Body of pancreas (tissue), 4 donors: ENCODE measurements at regions not wholly inside any gene's neighbourhood (a gene's known extent, or its start where the extent isn't known, plus 50 kb on each side); places are given as distances from the start of the nearest gene placed in this dataset.
A peak's percentile ranks its signal among the peaks of the same experiment; 100 is the strongest.

Source experiments
- ATAC-seq: fragments of 150-250 bp; one replicate; pipeline ENCODE4 v1.9.1; 2016
- DNase-seq, 4 donors: peaks; one replicate each; pipeline ENCODE4 v3.0.0-alpha.2; 2019
- H3K27ac ChIP-seq, 4 donors: fragments of 200-600 bp; sonication (generic); 1 replicate in 3 of 4; 2 replicates in 1 of 4; pipeline versions ENCODE4 v1.5.1 to v1.6.1; 2016 to 2019; ENCODE audit warnings: mild to moderate bottlenecking in 1 of 4, mixed read lengths in 1 of 4, moderate library complexity in 1 of 4
- H3K27me3 ChIP-seq, 2 donors: fragments of 200-600 bp; sonication (generic); one replicate each; pipeline ENCODE4 v1.6.0; 2016; ENCODE audit warnings: mild to moderate bottlenecking in 1 of 2
- H3K36me3 ChIP-seq, 2 donors: fragments of 200-600 bp; sonication (generic); replicated peaks in 1 of 2; 2 replicates each; pipeline ENCODE4 v1.5.1; 2016; ENCODE audit warnings: low read depth in 2 of 2; ENCODE audit not compliant: insufficient read depth in 1 of 2
- H3K4me1 ChIP-seq: fragments of 200-600 bp; sonication (generic); one replicate; pipeline ENCODE4 v1.6.0; 2016
- H3K4me3 ChIP-seq, 2 donors: fragments of 200-600 bp; sonication (generic); 1 replicate in 1 of 2; 2 replicates in 1 of 2; pipeline ENCODE4 v1.5.1; 2016 to 2019
- H3K9me3 ChIP-seq, 3 donors: fragments of 200-600 bp; sonication (generic); 1 replicate in 2 of 3; 2 replicates in 1 of 3; pipeline ENCODE4 v1.5.1; 2016
- CTCF ChIP-seq, 7 experiments: fragments of 450-650 bp in 4 of 7; fragments of 200-600 bp in 3 of 7; sonication (generic) in 3 of 7; IDR thresholded peaks; one replicate each; pipeline ENCODE4 v1.5.1; 2016 to 2019; ENCODE audit warnings: antibody characterized with exemption in 7 of 7
- POLR2A ChIP-seq, 3 donors: fragments of 450-650 bp; IDR thresholded peaks; one replicate each; pipeline ENCODE4 v1.6.1; 2016; ENCODE audit warnings: antibody characterized with exemption in 3 of 3, mild to moderate bottlenecking in 2 of 3
- WGBS, 2 donors: methylation state at CpG; one replicate each; pipeline ENCODE4 v1.1.5; 2017; 5-methylcytosine and 5-hydroxymethylcytosine counted together
- intact Hi-C: fragments of 100-400 bp; cut with DNase I; formaldehyde crosslinking; loops from one replicate; pipeline ENCODE4 v1.15.1; 2023

GRCh38 chr20:24840121-24840713 is 108.9 kb upstream of the CST7 start:
- ATAC-seq, result no peak
- WGBS, 2 donors, result 49 to 51% methylated on average over 8 of the region's 8 CpGs
- no peak overlapping the region for H3K27ac ChIP-seq

DNA sequence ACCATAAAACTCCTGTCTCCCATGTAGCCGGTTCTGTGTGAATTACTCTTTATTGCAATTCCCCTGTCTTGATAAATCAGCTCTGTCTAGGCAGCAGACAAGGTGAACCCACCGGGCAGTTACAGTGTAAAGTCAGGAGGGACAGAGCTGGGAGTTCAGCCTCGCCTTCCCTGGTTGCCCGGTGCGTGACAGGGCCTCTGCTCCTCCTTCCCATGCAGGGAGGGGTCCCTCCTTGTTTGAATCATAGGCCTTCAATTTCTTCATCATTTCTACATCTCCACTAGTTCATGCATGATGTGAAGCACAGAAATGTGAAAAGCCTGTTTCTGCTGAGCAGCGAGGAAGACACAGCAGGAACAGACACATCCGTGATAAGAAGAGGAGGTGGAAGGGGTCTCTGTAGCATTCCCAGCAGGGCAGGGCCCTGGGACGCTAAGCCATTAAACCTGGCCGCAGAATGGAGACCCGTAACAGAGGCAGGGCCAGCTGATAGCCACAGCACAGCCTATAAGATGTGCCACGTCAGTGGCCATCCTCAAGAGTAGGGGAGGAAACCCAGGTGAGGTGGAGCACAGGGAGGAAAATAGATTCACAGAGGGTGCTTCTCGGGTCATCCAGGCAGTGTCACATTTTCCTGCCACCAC is 106.7 kb upstream of the CST7 start:
- Histone ChIP-seq H3K36me3 (no peaks in the 10 kb centered on the region), H3K9me3 (no peaks in the 10 kb centered on the region), H3K27me3 (no peaks in the 10 kb centered on the region), H3K4me3 (no peak overlapping the region), H3K27ac (no peak overlapping the region), H3K4me1 (no peaks in the 10 kb centered on the region)
- no peak for ATAC-seq
- no peak for DNase-seq
- WGBS, 2 donors, result 43 to 47% methylated on average over 12 of the region's 12 CpGs
- intact Hi-C loops, result no loop called here
- TF ChIP-seq POLR2A (IDR thresholded peaks at IDR 0.05) (no peak), CTCF (IDR thresholded peaks at IDR 0.05) (no peak)

More at GRCh38 chr20:24840121-24840713, 108.9 kb upstream of the CST7 start:
- no peaks in the 10 kb centered on the region for H3K27me3 ChIP-seq
- no peak for DNase-seq
- TF ChIP-seq CTCF (IDR thresholded peaks at IDR 0.05) (no peak), POLR2A (IDR thresholded peaks at IDR 0.05) (no peak)
- no peak overlapping the region for H3K4me3 ChIP-seq
- no peaks in the 10 kb centered on the region for H3K36me3 ChIP-seq
- intact Hi-C loops, result no loop called here
- no peaks in the 10 kb centered on the region for H3K4me1 ChIP-seq
- H3K9me3 ChIP-seq, result no peaks in the 10 kb centered on the region

DNA sequence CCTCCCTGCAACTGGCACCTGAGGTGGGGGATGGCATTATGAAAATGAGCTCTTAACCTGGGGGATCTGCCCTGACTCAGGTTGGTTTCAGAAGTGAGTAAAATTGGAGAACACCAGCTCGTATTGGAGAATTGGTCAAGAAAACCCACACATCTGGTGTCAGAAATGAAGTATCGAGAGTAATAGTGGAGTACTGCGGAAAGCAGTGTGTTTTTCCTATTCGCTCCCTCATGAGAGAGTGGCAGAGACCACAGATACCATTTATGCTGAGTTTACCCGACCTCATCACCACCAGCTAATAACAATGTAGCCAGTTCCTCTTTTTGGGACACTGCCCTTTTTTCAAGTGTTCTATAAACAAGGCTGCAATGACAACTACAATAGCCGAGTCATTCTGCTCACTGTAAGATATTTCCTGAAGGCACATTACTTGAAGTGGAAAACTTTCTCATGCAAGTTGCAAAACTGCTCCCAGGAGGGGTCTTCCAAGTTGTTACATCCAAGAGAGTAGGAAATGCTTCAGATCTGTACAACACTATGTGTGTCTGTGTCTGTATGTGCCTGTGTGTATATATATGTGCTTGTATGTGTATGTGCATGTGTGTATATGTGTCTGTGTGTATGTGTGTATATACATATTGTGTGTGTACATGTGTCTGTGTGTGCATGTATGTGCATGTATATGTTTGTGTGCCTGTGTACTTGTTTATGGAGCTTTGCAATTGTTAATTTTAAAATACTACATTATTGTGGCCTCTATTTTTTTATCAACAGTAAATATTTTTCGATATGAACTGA is 106.0 kb upstream of the CST7 start:
- Histone ChIP-seq H3K4me3 (no peak overlapping the region), H3K27me3 (no peaks in the 10 kb centered on the region), H3K4me1 (no peaks in the 10 kb centered on the region), H3K9me3 (no peaks in the 10 kb centered on the region), H3K36me3 (no peaks in the 10 kb centered on the region), H3K27ac (no peak overlapping the region)
- intact Hi-C loops, result no loop called here
- ATAC-seq (no peak), DNase-seq (peak in 1 of 4 donors; percentile 3)
- 52 to 53% methylated on average over 7 of the region's 7 CpGs for WGBS, 2 donors
- no peak for TF ChIP-seq CTCF (IDR thresholded peaks at IDR 0.05)
- TF ChIP-seq POLR2A (IDR thresholded peaks at IDR 0.05), result no peak

DNA sequence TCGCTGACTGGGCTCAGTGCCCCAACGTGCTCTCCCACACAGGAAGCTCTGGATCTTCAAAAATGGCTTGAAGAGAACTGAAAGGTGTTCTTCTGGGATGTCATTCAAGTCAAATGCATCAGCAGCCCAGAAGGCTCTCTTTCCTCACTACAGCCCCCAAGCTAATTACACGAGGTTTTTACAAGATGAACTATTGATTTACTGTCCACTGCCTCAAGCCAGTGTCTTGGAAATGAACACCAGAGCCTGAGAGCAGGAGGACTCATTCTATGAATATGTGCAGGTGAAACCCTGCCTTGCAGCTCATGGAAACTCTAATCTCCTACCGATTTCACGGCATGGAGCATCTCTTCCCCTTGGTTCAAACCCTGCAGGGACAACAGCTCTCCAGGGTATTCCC is 98.9 kb upstream of the CST7 start:
- peaks cover 0 to 5% (median 0%) of the 10 kb centered on the region in 3 donors for H3K9me3 ChIP-seq
- ATAC-seq, result no peak
- no peaks in the 10 kb centered on the region for H3K4me1 ChIP-seq
- H3K4me3 ChIP-seq, result no peak overlapping the region
- intact Hi-C loops, result loop anchor here (10.0 kb wide), 1 partner anchor 45 kb away; no protein-coding TSS in a partner anchor
- no peak for DNase-seq
- no peaks in the 10 kb centered on the region for H3K27me3 ChIP-seq
- no peak for TF ChIP-seq POLR2A (IDR thresholded peaks at IDR 0.05)
- no peak for TF ChIP-seq CTCF (IDR thresholded peaks at IDR 0.05)
- 49 to 53% methylated on average over 4 to 5 of the region's 5 CpGs for WGBS, 2 donors
- no peak overlapping the region for H3K27ac ChIP-seq
- no peaks in the 10 kb centered on the region for H3K36me3 ChIP-seq
